Fibroblast of pulmonary artery (primary cell): ENCODE measurements at regions not wholly inside any gene's neighbourhood (a gene's known extent, or its start where the extent isn't known, plus 50 kb on each side); places are given as distances from the start of the nearest gene placed in this dataset.

Experiments used
- DNase-seq: peaks from one replicate; pipeline ENCODE4 v3.0.0-alpha.2; 2010; ENCODE audit warnings: low read depth
- H3K4me3 ChIP-seq: replicated peaks from 2 replicates; pipeline ENCODE4 v1.5.1; 2011; ENCODE audit warnings: low read depth, mild to moderate bottlenecking, control low read depth, low read length, moderate library complexity
- TF ChIP-seq, protein P1 (sequence below): IDR thresholded peaks from 2 replicates; pipeline ENCODE4 v1.5.1; 2011; ENCODE audit warnings: mild to moderate bottlenecking, control low read depth, low read length, inconsistent platforms; ENCODE audit errors: missing control alignments

DNA sequence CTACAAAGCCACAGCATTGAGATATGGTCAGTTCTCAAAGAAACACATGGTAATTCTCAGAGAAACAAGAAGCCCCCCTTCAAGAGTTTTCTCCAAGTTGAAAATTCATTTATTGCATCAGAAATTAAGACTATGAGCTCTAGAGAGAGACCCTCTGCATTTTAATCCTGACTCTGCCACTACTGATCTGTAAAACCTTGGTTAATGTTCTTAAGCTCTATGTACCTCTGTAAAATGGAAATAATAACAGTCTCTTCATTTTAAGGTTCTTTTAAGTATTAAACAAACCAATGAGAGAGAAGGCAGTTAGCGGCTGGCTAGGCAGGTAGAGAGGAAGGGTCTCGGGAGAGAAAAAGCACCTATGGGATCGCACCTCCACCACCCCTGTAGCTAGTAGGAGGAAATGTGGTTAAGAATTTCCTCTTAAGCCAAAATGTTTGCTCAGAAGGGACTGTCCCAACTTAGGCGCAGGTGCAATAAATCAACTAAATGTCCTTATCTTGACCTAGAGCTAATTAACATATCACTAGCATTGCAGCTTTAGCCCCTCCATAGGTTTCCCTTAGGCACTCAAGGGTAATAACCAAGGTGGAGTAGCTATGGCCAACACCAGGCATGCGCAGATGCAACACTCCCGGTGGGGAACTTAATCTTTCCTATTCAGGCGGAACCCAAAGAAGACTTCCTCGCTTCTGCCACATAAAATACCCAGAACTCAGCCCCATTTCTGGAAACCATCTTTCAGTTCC is 1685.4 kb downstream of the MRPL39 start:
- no peak overlapping the region for H3K4me3 ChIP-seq
- no peak for DNase-seq
- TF ChIP-seq, protein P1, sequence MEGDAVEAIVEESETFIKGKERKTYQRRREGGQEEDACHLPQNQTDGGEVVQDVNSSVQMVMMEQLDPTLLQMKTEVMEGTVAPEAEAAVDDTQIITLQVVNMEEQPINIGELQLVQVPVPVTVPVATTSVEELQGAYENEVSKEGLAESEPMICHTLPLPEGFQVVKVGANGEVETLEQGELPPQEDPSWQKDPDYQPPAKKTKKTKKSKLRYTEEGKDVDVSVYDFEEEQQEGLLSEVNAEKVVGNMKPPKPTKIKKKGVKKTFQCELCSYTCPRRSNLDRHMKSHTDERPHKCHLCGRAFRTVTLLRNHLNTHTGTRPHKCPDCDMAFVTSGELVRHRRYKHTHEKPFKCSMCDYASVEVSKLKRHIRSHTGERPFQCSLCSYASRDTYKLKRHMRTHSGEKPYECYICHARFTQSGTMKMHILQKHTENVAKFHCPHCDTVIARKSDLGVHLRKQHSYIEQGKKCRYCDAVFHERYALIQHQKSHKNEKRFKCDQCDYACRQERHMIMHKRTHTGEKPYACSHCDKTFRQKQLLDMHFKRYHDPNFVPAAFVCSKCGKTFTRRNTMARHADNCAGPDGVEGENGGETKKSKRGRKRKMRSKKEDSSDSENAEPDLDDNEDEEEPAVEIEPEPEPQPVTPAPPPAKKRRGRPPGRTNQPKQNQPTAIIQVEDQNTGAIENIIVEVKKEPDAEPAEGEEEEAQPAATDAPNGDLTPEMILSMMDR: no peak

DNA sequence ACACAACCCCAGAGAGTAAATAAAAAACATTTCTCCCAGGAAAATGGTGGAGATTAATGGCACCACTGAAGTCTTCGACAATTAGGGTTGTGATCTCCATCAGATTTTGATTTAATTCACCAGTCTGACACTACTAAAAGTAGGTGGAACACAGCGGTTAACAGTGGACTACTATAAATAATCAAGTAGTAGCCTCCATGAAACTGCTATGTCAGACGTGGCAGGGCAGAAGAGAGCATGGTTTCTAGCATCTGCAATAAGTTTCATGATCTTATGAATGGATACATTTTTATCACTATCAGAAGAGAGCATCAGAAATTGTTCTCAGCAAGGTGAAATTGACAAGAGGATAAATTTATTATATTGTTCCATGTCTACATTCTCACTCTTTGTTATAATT is 1706.6 kb downstream of the MRPL39 start:
- H3K4me3 ChIP-seq: no peak overlapping the region
- no peak for DNase-seq
- TF ChIP-seq, protein P1: no peak

DNA sequence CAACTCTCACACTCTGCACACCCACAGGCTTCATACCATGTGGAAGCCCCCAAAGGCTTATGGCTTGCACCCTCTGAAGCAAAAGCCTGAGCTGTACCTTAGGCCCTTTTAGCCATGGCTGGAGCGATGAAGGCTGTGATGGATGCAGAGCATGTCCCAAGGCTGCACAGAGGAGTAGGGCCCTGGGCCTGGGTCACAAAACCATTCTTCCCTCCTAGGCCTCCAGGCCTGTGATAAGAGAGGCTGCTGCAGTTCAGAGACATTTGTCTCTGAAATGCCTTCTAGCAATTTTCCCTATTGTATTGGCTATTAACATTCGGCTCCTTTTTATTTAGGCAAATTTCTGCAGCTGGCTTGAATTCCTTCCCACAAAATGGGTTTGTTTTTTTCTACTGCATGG is 1707.7 kb downstream of the MRPL39 start:
- TF ChIP-seq, protein P1: no peak
- no peak overlapping the region for H3K4me3 ChIP-seq
- DNase-seq: no peak

DNA sequence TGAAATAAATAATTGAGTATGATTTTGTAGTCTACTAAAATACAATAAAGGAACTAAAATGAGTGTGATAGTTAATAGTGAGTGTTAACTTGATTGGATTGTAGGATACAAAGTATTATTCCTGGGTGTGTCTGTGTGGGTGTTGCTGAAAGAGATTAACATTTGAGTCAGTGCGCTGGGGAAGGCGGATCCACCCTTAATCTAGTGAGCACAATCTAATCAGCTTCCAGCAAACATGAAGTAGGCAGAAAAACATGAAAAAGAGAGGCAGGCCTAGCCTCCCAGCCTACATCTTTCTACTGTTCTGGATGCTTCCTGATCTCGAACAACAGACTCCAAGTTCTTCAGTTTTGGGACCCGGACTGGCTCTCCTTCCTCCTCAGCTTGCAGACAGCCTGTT is 1716.6 kb downstream of the MRPL39 start:
- no peak for DNase-seq
- H3K4me3 ChIP-seq: no peak overlapping the region
- TF ChIP-seq, protein P1: no peak

DNA sequence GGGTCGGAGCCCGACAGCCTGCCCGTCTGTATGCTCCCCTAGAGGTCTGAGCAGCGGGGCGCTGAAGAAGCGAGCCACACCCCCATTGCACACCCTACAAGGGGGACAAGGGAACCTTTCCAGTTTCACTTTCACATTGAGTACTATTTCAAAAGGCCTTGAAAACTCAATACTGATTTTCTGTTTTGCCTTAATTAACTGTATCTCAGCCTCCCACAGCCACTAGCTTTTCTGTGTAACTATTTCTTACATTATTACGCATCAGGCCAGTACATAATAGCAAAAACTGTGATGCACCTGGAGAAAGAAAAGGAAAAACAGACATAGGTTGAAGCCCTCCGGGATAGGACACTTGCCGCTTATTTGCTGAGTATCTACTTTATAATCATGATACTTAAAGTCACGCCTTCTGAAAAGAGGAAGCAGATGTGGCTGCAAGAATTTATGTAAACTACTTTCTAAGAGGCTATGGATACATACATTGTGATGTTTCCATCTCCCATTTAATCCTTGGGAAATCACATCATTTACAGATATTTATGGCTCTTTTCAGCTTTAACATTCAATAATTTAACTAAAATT is 1719.5 kb downstream of the MRPL39 start:
- no peak for DNase-seq
- no peak overlapping the region for H3K4me3 ChIP-seq
- TF ChIP-seq, protein P1: no peak

DNA sequence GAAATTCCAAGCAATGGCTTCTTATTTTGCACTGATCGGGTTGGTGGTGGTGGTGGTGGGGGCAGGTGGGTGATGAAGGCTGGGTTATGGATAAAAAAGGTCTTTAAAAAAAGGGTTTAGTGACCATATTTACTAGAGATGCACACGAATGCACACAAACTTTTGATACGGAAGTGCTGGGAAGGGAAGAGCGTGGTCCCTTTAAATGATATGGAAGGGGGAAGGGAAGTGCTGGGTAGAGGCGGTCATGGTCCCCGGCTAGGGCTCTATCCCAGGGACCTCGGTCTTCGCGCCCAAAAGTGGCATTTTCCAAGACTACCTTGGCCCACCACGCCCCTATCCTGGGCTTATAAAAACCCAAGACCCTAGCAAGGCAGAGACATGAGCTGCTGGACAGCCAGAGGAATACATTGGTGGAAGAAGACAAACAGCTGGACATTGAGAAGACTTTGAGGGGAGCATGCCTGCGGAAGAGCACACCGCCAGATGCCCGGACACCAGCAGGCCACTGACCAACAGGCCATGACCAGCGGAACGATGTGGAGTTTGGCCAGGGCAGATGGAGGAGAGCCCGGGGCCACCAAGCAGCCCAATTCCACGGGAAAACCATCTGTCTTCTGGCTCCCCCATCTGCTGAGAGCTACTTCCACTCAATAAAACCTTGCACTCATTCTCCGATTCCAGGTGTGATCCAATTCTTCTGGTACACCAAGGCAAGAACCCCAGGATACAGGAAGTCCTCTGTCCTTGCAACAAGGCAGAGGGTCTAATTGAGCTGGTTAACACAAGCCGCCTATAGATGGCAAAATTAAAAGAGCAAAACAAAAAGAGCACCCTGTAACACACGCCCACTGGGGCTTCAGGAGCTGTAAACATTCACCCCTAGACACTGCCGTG is 1720.2 kb downstream of the MRPL39 start:
- TF ChIP-seq, protein P1: no peak
- DNase-seq: no peak
- no peak overlapping the region for H3K4me3 ChIP-seq
